ENCODE measurements at regions not wholly inside any gene's neighbourhood (a gene's known extent, or its start where the extent isn't known, plus 50 kb on each side); places are given as distances from the start of the nearest gene placed in this dataset.

GRCh38 chr12:25058012-25058411, 109.1 kb upstream of the BCAT1 start:
- Histone ChIP-seq H4K20me1 (ENCODE audit: control insufficient read depth, insufficient read depth, low read depth, low read length) (peaks cover 34% of the 10 kb centered on the region), H3K27me3 (ENCODE audit: control insufficient read depth, low read length) (no peaks in the 10 kb centered on the region), H3K4me1 (ENCODE audit: control insufficient read depth, low read length) (peaks cover 54% of the 10 kb centered on the region), H3K79me2 (ENCODE audit: control insufficient read depth, low read length) (peaks cover 100% of the 10 kb centered on the region), H3K9me2 (replicated peaks; ENCODE audit: control insufficient read depth, low read length) (no peaks in the 10 kb centered on the region), H3K36me3 (ENCODE audit: control insufficient read depth, low read length) (peaks cover 100% of the 10 kb centered on the region), H3K27ac (ENCODE audit: low read depth, low read length) (peak overlapping the region; percentile 96), H3K4me2 (ENCODE audit: low read length) (peak overlapping the region; percentile 89), H3K9me3 (ENCODE audit: control insufficient read depth, insufficient read depth, low read length) (no peaks in the 10 kb centered on the region), H3K4me3 (ENCODE audit: low read length) (peak overlapping the region; percentile 80), H3F3A (ENCODE audit: control insufficient read depth, insufficient read depth) (peaks cover 72% of the 10 kb centered on the region)
- TF ChIP-seq CTCF (IDR thresholded peaks at IDR 0.05; ENCODE audit: low read depth, low read length, poor library complexity, severe bottlenecking) (no peak), EZH2phosphoT487 (IDR thresholded peaks at IDR 0.05; ENCODE audit: borderline replicate concordance, low read length) (no peak)

- H3K4me2 ChIP-seq (ENCODE audit: low read length) = peak overlapping the region; percentile 89
- H3K36me3 ChIP-seq (ENCODE audit: control insufficient read depth, low read length) = peaks cover 100% of the 10 kb centered on the region
- peaks cover 100% of the 10 kb centered on the region for H3K79me2 ChIP-seq (ENCODE audit: control insufficient read depth, low read length)
- peak overlapping the region; percentile 80 for H3K4me3 ChIP-seq (ENCODE audit: low read length)
- peak overlapping the region; percentile 96 for H3K27ac ChIP-seq (ENCODE audit: low read depth, low read length)
- H3K9me3 ChIP-seq (ENCODE audit: control insufficient read depth, insufficient read depth, low read length) = no peaks in the 10 kb centered on the region
- TF ChIP-seq EZH2phosphoT487 (IDR thresholded peaks at IDR 0.05; ENCODE audit: borderline replicate concordance, low read length) (no peak), CTCF (IDR thresholded peaks at IDR 0.05; ENCODE audit: low read depth, low read length, poor library complexity, severe bottlenecking) (no peak)
- peaks cover 45% of the 10 kb centered on the region for H3K4me1 ChIP-seq (ENCODE audit: control insufficient read depth, low read length)
- peaks cover 73% of the 10 kb centered on the region for H3F3A ChIP-seq (ENCODE audit: control insufficient read depth, insufficient read depth)
- no peaks in the 10 kb centered on the region for H3K9me2 ChIP-seq (replicated peaks; ENCODE audit: control insufficient read depth, low read length)
- peaks cover 22% of the 10 kb centered on the region for H4K20me1 ChIP-seq (ENCODE audit: control insufficient read depth, insufficient read depth, low read depth, low read length)
- H3K27me3 ChIP-seq (ENCODE audit: control insufficient read depth, low read length) = no peaks in the 10 kb centered on the region
Measured at GRCh38 chr12:25056486-25057130, 107.7 kb upstream of the BCAT1 start.

GRCh38 chr12:25056011-25056410, 107.1 kb upstream of the BCAT1 start:
- peaks cover 100% of the 10 kb centered on the region for H3K79me2 ChIP-seq (ENCODE audit: control insufficient read depth, low read length)
- peak overlapping the region; percentile 80 for H3K4me3 ChIP-seq (ENCODE audit: low read length)
- H4K20me1 ChIP-seq (ENCODE audit: control insufficient read depth, insufficient read depth, low read depth, low read length) = peaks cover 16% of the 10 kb centered on the region
- peaks cover 45% of the 10 kb centered on the region for H3K4me1 ChIP-seq (ENCODE audit: control insufficient read depth, low read length)
- H3K27ac ChIP-seq (ENCODE audit: low read depth, low read length) = peak overlapping the region; percentile 96
- peaks cover 72% of the 10 kb centered on the region for H3F3A ChIP-seq (ENCODE audit: control insufficient read depth, insufficient read depth)
- H3K9me3 ChIP-seq (ENCODE audit: control insufficient read depth, insufficient read depth, low read length) = no peaks in the 10 kb centered on the region
- no peaks in the 10 kb centered on the region for H3K27me3 ChIP-seq (ENCODE audit: control insufficient read depth, low read length)
- TF ChIP-seq CTCF (IDR thresholded peaks at IDR 0.05; ENCODE audit: low read depth, low read length, poor library complexity, severe bottlenecking) (no peak), EZH2phosphoT487 (IDR thresholded peaks at IDR 0.05; ENCODE audit: borderline replicate concordance, low read length) (no peak)
- H3K36me3 ChIP-seq (ENCODE audit: control insufficient read depth, low read length) = peaks cover 98% of the 10 kb centered on the region
- H3K9me2 ChIP-seq (replicated peaks; ENCODE audit: control insufficient read depth, low read length) = no peaks in the 10 kb centered on the region
- peak overlapping the region; percentile 89 for H3K4me2 ChIP-seq (ENCODE audit: low read length)
